Activated T-cell treated with anti-CD3 and anti-CD28 coated beads, Interleukin-2, amount 50 U/mL, for 4 hours (primary cell): ENCODE measurements at regions not wholly inside any gene's neighbourhood (a gene's known extent, or its start where the extent isn't known, plus 50 kb on each side); places are given as distances from the start of the nearest gene placed in this dataset.
"Not testable (repeated sequence)": the region's sequence is repeated elsewhere in the genome, so short reads cannot be mapped to it uniquely, and the experiment has no call there.

Experiments used
- ATAC-seq, 2 donors: fragments of 200-7000 bp; cut with Tn5 transposase; one replicate each; pipeline ENCODE4 v1.10.0; 2021
- DNase-seq: peaks from one replicate; pipeline ENCODE4 v3.0.0-alpha.2; 2020
- H3K27me3 Mint-ChIP-seq: one replicate; pipeline ENCODE4 v1.8.0; 2021; ENCODE audit warnings: low read depth, mixed read lengths
- H3K36me3 Mint-ChIP-seq: one replicate; pipeline ENCODE4 v1.8.0; 2022; ENCODE audit warnings: mixed read lengths; ENCODE audit not compliant: insufficient read depth
- H3K4me1 Mint-ChIP-seq: one replicate; pipeline ENCODE4 v1.8.0; 2021; ENCODE audit warnings: low read depth, mixed read lengths
- H3K4me3 Mint-ChIP-seq: one replicate; pipeline ENCODE4 v1.8.0; 2021; ENCODE audit warnings: mild to moderate bottlenecking, moderate library complexity, mixed read lengths
- H3K9me3 Mint-ChIP-seq: one replicate; pipeline ENCODE4 v1.8.0; 2021; ENCODE audit warnings: mixed read lengths

- DNase-seq (no peak), ATAC-seq (no peak)
- Mint-ChIP-seq H3K27me3 (no peaks in the 10 kb centered on the region), H3K9me3 (no peaks in the 10 kb centered on the region), H3K36me3 (no peaks in the 10 kb centered on the region), H3K4me1 (no peaks in the 10 kb centered on the region), H3K4me3 (no peak overlapping the region)
Measured at GRCh38 chr7:56811081-56811480, 321.2 kb downstream of the ZNF479 start.

DNA sequence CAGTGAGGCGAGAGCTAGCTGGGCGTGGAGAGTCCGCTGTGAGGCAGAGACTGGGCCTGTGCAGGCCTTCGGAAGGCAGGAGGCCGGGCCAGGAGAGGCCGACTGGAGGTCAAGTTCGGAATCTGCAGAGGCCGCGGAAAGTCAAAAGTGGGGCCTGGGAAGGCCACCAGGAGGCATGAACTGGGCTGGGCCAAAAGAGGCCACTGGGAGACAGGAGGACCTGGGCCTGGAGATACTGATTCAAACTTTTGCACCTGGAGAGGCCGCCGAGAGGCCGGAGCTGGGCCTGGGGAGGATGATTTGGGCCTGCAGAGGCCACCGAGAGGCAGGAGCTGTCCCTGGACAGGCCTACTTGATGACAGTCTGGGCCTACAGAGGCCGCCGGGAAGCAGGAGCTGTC, 321.8 kb downstream of the ZNF479 start:
- no peak overlapping the region for H3K4me3 Mint-ChIP-seq
- DNase-seq: no peak
- H3K4me1 Mint-ChIP-seq: no peaks in the 10 kb centered on the region
- no peak for ATAC-seq
- no peaks in the 10 kb centered on the region for H3K36me3 Mint-ChIP-seq
- H3K27me3 Mint-ChIP-seq: no peaks in the 10 kb centered on the region
- no peaks in the 10 kb centered on the region for H3K9me3 Mint-ChIP-seq

DNA sequence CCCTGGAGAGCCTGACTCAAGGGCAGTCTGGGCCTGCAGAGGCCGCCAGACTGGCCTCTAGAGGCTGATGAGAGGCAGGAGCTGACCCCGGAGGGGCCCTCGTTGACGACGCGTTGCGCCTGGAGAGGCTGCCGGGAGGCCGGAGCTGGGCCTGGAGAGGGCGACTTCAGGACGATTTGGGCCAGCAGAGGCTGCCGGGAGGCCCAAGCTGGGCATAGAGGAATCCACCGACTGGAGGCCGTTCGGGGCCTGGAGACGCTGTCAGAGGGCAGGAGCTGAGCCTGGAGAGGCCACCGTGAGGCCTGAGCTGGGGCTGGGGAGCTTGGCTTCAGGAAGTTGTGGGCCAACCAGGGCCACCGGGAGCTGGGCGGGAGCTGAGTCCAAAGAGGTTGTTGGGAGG, 322.5 kb downstream of the ZNF479 start:
- not testable (repeated sequence) for DNase-seq, H3K4me3 Mint-ChIP-seq, H3K27me3 Mint-ChIP-seq, H3K9me3 Mint-ChIP-seq, ATAC-seq, H3K36me3 Mint-ChIP-seq, H3K4me1 Mint-ChIP-seq

DNA sequence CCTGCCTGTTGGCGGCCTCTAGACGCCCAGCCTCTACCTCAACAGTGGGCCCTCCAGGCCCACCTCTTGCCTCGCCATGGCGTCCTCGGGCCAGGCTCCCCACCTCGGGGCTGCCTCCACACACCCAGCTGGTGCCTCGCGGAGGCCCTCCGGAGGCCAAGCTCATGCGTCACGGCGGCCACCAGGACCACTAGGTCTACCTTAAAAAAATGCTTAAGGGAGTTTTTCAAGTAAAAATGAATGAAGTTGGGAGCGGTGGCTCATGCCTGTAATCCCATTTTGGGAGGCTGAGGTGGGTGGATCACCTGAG, 327.5 kb downstream of the ZNF479 start:
- not testable (repeated sequence) for H3K36me3 Mint-ChIP-seq, H3K4me1 Mint-ChIP-seq, H3K4me3 Mint-ChIP-seq, ATAC-seq, H3K9me3 Mint-ChIP-seq, DNase-seq, H3K27me3 Mint-ChIP-seq

GRCh38 chr7:56803965-56804754, 328.1 kb downstream of the ZNF479 start:
- not testable (repeated sequence) for ATAC-seq

GRCh38 chr7:56803336-56803735, 328.9 kb downstream of the ZNF479 start:
- not testable (repeated sequence) for H3K4me3 Mint-ChIP-seq, H3K27me3 Mint-ChIP-seq, H3K9me3 Mint-ChIP-seq, H3K36me3 Mint-ChIP-seq, DNase-seq, H3K4me1 Mint-ChIP-seq, ATAC-seq

More at GRCh38 chr7:56803965-56804754, 328.1 kb downstream of the ZNF479 start:
- not testable (repeated sequence) for H3K36me3 Mint-ChIP-seq, H3K4me1 Mint-ChIP-seq, H3K4me3 Mint-ChIP-seq, DNase-seq, H3K9me3 Mint-ChIP-seq, H3K27me3 Mint-ChIP-seq

GRCh38 chr7:56802191-56802590, 330.0 kb downstream of the ZNF479 start:
- H3K4me3 Mint-ChIP-seq, H3K27me3 Mint-ChIP-seq: not testable (repeated sequence)
- peak in 1 of 2 donors; percentile 18 for ATAC-seq

GRCh38 chr7:56801774-56802173, 330.5 kb downstream of the ZNF479 start:
- ATAC-seq, H3K9me3 Mint-ChIP-seq, H3K4me1 Mint-ChIP-seq, H3K4me3 Mint-ChIP-seq, H3K36me3 Mint-ChIP-seq, DNase-seq, H3K27me3 Mint-ChIP-seq: not testable (repeated sequence)

More at GRCh38 chr7:56802191-56802590, 330.0 kb downstream of the ZNF479 start:
- not testable (repeated sequence) for H3K36me3 Mint-ChIP-seq, H3K4me1 Mint-ChIP-seq, H3K9me3 Mint-ChIP-seq, DNase-seq

GRCh38 chr7:56798876-56799275, 333.4 kb downstream of the ZNF479 start:
- H3K9me3 Mint-ChIP-seq, DNase-seq, ATAC-seq, H3K4me1 Mint-ChIP-seq, H3K4me3 Mint-ChIP-seq, H3K27me3 Mint-ChIP-seq, H3K36me3 Mint-ChIP-seq: not testable (repeated sequence)

GRCh38 chr7:56787474-56787873, 344.8 kb downstream of the ZNF479 start:
- H3K4me3 Mint-ChIP-seq, H3K4me1 Mint-ChIP-seq, H3K9me3 Mint-ChIP-seq, H3K27me3 Mint-ChIP-seq, DNase-seq, H3K36me3 Mint-ChIP-seq, ATAC-seq: not testable (repeated sequence)
